ENCODE measurements at regions not wholly inside any gene's neighbourhood (a gene's known extent, or its start where the extent isn't known, plus 50 kb on each side); places are given as distances from the start of the nearest gene placed in this dataset.

DNA sequence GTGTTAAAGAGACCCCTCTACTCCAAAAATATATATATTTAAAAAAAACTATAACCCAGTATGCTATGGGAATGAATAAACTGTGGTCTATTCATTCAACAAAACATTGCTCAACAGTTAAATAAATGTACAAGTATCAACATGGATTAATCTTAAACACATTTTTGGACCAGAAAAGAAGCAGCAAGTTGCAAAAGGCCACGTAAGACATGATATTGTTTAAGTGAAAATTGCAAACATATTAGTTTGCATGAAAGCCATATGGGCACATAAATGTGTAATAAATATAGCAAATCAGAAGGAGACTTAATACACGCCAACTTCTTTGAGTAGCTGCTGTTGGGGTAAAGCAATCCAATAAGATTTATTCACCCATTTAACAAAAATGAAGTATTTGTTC, 321.5 kb downstream of the FBXO15 start:
- Histone ChIP-seq H3K4me3 (ENCODE audit: low read length) (no peak overlapping the region), H3K9ac (ENCODE audit: low read length) (no peak overlapping the region), H4K20me1 (ENCODE audit: insufficient read depth, low read length) (no peaks in the 10 kb centered on the region), H3K4me1 (ENCODE audit: low read length) (no peaks in the 10 kb centered on the region), H3K27ac (ENCODE audit: low read length) (no peak overlapping the region), H3K4me2 (ENCODE audit: low read length) (no peak overlapping the region), H3K27me3 (ENCODE audit: low read depth, low read length) (peaks cover 2% of the 10 kb centered on the region; the same call in 1 of the 2 replicates), H3K9me3 (ENCODE audit: insufficient read depth, low read length) (no peaks in the 10 kb centered on the region), H3K79me2 (ENCODE audit: low read length) (no peaks in the 10 kb centered on the region), H2AFZ (ENCODE audit: low read depth, low read length) (no peak overlapping the region), H3K36me3 (replicated peaks; ENCODE audit: low read depth, low read length) (no peaks in the 10 kb centered on the region)
- no peak for TF ChIP-seq EZH2phosphoT487 (IDR thresholded peaks at IDR 0.05; ENCODE audit: low read depth)
- TF ChIP-seq, protein P1, sequence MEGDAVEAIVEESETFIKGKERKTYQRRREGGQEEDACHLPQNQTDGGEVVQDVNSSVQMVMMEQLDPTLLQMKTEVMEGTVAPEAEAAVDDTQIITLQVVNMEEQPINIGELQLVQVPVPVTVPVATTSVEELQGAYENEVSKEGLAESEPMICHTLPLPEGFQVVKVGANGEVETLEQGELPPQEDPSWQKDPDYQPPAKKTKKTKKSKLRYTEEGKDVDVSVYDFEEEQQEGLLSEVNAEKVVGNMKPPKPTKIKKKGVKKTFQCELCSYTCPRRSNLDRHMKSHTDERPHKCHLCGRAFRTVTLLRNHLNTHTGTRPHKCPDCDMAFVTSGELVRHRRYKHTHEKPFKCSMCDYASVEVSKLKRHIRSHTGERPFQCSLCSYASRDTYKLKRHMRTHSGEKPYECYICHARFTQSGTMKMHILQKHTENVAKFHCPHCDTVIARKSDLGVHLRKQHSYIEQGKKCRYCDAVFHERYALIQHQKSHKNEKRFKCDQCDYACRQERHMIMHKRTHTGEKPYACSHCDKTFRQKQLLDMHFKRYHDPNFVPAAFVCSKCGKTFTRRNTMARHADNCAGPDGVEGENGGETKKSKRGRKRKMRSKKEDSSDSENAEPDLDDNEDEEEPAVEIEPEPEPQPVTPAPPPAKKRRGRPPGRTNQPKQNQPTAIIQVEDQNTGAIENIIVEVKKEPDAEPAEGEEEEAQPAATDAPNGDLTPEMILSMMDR (IDR thresholded peaks at IDR 0.05; ENCODE audit: low read depth, low read length): no peak

DNA sequence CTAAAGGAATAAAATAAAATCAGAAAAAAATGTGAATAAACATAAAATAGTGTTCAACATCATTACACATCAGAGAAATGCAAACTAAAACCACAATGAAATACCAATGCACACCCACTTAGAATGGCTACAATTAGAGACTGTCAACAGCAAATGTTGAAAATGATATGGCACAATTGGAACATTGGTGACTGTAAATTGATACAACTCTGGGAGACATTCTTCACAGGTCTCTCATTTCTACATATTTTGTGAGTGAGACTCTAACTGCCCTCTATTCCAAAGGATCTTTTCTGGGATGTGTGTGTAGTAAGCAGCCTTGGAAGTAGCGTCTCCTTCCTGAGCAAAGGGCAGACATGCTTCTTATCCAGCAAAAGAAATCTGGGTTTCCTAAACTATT, 323.0 kb downstream of the FBXO15 start:
- Histone ChIP-seq H3K9ac (ENCODE audit: low read length) (no peak overlapping the region), H3K9me3 (ENCODE audit: insufficient read depth, low read length) (no peaks in the 10 kb centered on the region), H2AFZ (ENCODE audit: low read depth, low read length) (no peak overlapping the region), H4K20me1 (ENCODE audit: insufficient read depth, low read length) (no peaks in the 10 kb centered on the region), H3K4me1 (ENCODE audit: low read length) (no peaks in the 10 kb centered on the region), H3K4me3 (ENCODE audit: low read length) (no peak overlapping the region), H3K27ac (ENCODE audit: low read length) (no peak overlapping the region), H3K27me3 (ENCODE audit: low read depth, low read length) (peaks cover 2% of the 10 kb centered on the region; the same call in 1 of the 2 replicates), H3K36me3 (replicated peaks; ENCODE audit: low read depth, low read length) (no peaks in the 10 kb centered on the region), H3K79me2 (ENCODE audit: low read length) (no peaks in the 10 kb centered on the region), H3K4me2 (ENCODE audit: low read length) (no peak overlapping the region)
- TF ChIP-seq, protein P1 (IDR thresholded peaks at IDR 0.05; ENCODE audit: low read depth, low read length): no peak
- no peak for TF ChIP-seq EZH2phosphoT487 (IDR thresholded peaks at IDR 0.05; ENCODE audit: low read depth)

DNA sequence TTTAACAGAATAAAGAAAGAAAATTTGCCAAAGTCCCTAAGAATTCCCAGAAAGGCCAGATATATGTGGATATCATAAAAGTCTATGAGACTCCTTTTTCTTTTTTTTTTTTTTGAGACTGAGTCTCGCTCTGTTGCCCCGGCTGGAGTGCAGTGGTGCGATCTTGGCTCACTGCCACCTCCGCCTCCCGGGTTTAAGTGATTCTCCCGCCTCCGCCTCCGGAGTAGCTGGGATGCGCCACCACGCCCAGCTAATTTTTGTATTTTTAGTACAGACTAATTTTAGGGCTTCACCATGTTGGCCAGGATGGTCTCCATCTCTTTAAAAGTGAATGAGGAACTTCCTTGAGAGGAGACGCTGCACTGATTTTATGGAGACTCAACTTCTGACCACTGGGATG, 335.2 kb downstream of the FBXO15 start:
- Histone ChIP-seq H3K36me3 (replicated peaks; ENCODE audit: low read depth, low read length) (no peaks in the 10 kb centered on the region), H3K79me2 (ENCODE audit: low read length) (no peaks in the 10 kb centered on the region), H3K27me3 (ENCODE audit: low read depth, low read length) (no peaks in the 10 kb centered on the region), H4K20me1 (ENCODE audit: insufficient read depth, low read length) (no peaks in the 10 kb centered on the region), H3K9me3 (ENCODE audit: insufficient read depth, low read length) (peaks cover 5% of the 10 kb centered on the region; the same call in 1 of the 2 replicates), H2AFZ (ENCODE audit: low read depth, low read length) (no peak overlapping the region), H3K27ac (ENCODE audit: low read length) (no peak overlapping the region), H3K4me1 (ENCODE audit: low read length) (no peaks in the 10 kb centered on the region), H3K4me2 (ENCODE audit: low read length) (no peak overlapping the region), H3K4me3 (ENCODE audit: low read length) (no peak overlapping the region), H3K9ac (ENCODE audit: low read length) (no peak overlapping the region)
- TF ChIP-seq EZH2phosphoT487 (IDR thresholded peaks at IDR 0.05; ENCODE audit: low read depth): no peak
- TF ChIP-seq, protein P1 (IDR thresholded peaks at IDR 0.05; ENCODE audit: low read depth, low read length): no peak

DNA sequence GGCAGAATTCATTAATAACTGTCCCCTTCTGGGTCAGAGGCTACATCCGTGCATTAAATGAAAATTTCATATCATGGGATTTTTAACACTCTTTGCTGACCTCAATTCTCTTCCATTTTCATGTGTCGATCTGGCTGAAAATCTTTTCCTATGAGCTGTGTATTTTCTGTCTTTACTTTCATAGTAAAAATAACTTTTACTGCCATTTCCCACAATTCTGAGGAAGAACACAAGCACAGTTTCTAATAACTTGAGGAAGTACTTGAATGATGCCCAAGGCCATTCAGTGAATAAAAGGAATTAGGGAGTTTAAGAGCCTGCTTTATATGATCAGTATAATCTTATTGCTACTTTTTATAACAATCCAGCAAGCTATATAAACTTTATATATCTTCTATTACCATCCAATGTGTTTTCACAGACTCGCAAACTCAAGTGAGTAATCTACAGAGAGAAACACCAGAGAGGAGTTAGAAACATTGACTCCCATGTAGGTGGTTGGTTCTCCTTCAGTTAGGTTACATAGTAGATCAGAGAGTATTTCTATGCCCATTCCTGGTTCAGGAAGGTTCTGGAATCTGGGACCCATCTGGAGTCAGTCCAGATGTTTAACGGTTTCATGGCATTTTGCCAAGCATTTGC, 340.0 kb downstream of the FBXO15 start:
- no peak overlapping the region for H3K4me3 ChIP-seq (ENCODE audit: low read length)
- H3K9ac ChIP-seq (ENCODE audit: low read length): no peak overlapping the region
- TF ChIP-seq, protein P1 (IDR thresholded peaks at IDR 0.05; ENCODE audit: low read depth, low read length): no peak
- no peak for TF ChIP-seq EZH2phosphoT487 (IDR thresholded peaks at IDR 0.05; ENCODE audit: low read depth)
- H3K36me3 ChIP-seq (replicated peaks; ENCODE audit: low read depth, low read length): no peaks in the 10 kb centered on the region
- H3K9me3 ChIP-seq (ENCODE audit: insufficient read depth, low read length): no peaks in the 10 kb centered on the region
- H3K4me2 ChIP-seq (ENCODE audit: low read length): no peak overlapping the region
- no peak overlapping the region for H2AFZ ChIP-seq (ENCODE audit: low read depth, low read length)
- H3K27me3 ChIP-seq (ENCODE audit: low read depth, low read length): peaks cover 4% of the 10 kb centered on the region; the same call in 1 of the 2 replicates
- H3K79me2 ChIP-seq (ENCODE audit: low read length): no peaks in the 10 kb centered on the region
- H3K27ac ChIP-seq (ENCODE audit: low read length): no peak overlapping the region
- H3K4me1 ChIP-seq (ENCODE audit: low read length): no peaks in the 10 kb centered on the region
- no peaks in the 10 kb centered on the region for H4K20me1 ChIP-seq (ENCODE audit: insufficient read depth, low read length)

Measured in OCI-LY3 (cell line).